GM20431 (cell line): ENCODE measurements at regions not wholly inside any gene's neighbourhood (a gene's known extent, or its start where the extent isn't known, plus 50 kb on each side); places are given as distances from the start of the nearest gene placed in this dataset.
"Not testable (repeated sequence)": the region's sequence is repeated elsewhere in the genome, so short reads cannot be mapped to it uniquely, and the experiment has no call there.

Experiments
- in situ Hi-C: fragments of 300-500 bp; cut with MseI, MboI; formaldehyde crosslinking; loops from one replicate; pipeline ENCODE4 v1.15.0; 2020; ENCODE audit warnings: low sequenced_read_pairs; ENCODE audit not compliant: unreplicated experiment

DNA sequence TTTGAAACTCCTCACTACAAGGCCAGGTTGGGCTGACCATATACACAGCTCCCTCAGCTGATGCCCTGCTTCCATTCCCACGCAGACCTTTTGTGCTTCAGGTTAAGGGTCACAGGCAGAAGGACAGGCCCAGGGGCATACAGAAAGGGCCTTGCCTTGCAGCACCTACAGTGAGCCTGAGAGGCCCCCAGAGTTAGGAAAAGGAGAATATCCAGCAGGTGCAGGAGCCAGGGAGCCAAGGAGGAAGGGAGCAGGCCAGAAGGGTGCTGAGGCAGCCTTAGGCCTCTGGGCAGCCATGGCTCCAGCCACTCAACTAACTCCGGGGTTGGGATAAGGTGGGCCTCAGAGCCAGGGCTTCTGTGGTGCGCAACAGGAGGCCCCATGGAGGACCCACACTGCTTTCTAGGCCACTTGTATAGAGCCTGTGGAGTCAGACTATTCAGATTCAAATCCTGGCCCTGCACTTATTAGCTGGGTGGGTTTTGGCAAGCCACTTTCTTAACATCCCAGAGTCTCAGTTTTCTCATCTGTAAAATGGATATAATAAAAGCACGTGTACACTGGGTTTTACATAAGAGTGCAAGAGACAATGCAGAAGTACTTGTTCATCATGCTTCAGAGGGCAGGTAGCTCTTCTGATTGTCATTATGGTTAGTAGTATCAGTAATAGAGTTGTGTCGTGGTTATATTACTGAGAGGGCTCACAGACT is 214.6 kb upstream of the HAAO start:
- in situ Hi-C loops = no loop called here

DNA sequence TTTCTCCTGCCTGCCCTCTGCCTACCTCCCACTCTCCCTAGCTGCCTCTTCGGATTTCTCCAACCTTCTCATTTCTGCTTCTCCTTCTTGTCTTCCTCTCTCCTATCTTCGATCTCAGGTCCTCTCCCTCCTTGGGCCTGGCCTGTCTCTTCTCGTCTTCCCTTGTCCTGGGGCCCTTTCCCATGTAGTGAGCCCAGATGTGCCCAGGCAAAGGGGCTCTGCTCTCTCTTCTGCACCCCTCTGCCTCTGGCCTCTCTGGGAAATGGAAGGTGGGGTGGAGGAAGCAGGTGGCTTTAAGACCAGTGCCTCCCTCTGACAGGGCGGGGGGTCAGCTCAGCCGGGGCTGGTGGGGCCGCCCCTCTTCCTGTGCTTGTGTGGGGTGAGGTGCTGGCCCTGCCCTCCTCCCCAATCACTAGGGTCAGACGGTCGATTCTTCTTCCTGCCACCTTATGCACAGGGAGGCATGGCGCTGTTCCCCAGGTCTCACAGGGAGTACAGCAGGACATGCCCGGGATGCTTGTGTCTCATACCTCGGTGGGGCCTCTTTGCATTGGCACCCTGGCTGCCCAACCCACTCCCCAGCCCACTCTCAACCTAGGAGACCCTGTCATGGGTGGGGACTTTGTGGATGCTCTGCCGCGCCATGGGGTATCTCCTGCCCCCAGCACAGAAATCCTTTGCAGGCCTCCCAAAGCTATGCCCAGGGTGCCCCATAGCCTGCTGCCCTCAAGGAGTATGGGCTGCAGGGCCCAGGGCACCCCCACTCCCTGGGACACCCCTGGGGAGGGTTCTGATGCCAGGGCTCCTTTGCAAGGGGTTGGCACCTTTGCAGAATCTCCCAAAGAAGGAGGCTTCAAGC is 213.8 kb upstream of the HAAO start:
- in situ Hi-C loops = no loop called here

DNA sequence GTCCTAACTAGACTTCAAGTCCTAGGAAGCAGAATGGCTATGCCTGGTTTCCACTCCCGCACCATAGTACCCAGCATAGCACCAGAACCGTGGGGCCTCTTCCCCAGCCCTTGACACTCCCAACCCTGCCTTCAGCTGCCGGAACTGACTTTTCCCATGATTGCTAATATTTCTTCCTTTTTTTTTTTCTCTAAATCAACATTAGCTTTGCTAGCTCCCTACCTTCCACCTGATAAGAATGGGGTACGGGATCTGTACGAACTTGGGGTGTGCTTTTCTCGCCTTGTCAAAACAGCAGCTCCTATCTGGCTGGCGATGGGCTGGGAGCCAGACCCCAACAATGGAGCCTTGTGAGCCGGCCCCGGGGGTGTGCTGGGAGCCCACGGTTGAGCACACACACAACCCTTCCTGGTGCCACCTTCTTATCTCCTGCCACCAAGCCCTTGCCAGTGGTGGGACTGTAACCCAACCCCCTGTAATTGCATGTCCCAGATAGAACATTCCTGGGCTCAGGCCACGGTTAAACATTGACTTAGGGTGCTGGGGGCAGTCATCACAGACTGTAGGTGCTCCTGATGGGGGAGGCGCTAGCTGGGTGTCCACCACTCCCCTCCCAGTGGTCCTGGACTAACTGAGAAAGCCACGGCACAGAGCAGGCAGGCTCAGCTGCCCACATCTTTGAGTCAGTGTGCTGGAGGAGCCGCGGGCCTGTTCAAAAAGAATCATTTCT is 213.0 kb upstream of the HAAO start:
- in situ Hi-C loops = no loop called here

DNA sequence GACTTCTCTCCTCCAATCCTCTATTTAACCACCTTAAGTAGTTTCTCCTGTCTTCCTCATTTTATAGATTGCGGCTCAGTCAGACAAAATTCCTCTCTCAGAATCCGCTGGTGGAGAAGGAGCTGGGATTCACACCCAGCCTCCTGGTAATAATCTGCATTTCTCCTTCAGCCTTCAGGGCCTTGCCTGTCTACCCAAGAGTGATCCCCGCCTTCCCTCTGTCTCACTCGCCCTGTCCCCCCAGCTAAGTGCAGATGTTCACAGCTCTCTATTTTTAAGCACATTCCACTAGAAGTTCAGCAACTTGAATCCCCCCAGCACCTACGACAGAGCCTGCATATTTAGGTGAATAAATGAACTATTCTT is 212.5 kb upstream of the HAAO start:
- in situ Hi-C loops = no loop called here

DNA sequence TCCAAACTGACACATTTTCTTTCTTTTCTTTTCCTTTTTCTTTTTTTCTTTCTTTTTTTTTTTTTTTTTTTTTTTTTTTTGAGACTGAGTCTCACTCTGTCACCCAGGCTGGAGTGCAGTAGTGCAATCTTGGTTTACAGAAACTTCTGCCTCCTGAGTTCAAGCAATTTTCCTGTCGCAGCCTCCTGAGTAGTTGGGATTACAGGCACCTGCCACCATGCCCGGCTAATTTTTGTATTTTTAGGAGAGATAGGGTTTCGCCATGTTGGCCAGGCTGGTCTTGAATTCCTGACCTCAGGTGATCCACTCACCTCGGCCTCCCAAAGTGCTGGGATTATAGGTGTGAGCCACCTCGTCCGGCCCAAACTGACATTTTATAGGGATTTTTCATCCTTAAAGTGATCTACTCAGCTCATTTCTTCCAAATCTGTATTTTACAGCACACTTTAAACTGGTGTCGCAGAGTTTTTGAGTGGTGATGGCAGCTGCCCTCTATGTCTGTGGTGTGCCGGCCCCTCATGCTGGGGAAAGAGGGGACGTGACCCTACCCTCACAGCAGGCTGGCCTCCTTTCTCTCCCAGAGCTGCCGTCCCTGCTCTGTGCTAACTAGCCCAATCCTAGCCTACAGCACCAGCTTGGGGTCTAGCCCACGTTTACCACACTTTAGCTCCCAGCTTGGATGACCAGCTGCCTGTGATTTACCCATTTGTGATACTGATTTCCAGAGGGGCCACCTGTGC is 211.9 kb upstream of the HAAO start:
- in situ Hi-C loops = not testable (repeated sequence)

DNA sequence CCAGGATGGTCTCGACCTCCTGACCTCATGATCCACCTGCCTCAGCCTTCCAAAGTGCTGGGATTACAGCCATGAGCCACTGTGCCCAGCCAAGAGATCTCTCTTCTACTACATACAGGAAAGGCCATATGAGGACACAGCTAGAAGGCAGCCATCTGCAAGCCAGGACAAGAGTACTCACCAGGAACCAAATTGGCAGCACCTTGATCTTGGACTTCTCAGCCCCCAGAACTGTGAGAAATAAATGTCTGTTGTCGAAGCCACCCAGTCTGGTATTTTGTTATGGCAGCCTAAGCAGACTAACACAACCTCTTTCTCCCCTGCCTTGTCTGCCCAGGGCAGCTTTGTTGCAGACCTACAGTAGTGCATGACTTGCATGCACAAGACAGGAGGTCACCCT is 211.3 kb upstream of the HAAO start:
- in situ Hi-C loops = no loop called here

DNA sequence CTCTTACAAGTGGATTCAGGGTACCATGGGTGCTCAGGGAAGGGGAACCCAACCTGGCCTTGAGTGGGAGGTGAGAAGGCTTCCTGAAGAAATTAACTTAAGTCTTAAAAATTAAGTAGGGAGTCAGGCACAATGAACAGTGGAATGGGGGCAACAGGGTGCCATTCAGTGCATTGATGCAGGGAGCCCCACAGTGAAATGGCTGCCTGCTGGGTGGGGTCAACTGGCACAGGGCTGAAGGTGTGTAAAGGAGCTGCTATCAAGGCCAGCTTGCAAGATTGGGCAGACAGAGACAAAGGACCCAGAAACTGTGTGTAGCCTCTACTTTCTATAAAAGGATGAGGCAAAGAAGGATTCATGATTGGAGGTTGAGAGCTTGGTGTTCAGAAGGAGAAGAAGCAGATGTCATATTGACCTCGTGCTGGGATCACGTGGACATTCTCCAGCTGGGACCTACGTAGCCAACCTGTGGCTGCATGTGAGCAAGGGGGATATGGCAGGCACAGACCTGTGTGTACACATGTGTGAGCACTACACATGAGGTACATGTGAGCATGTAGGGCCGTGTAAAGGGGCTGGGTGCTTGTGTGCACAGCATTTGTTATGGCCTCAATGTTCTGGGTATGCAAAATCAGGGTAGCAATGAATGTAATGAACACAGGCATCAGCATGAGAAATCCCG is 209.5 kb upstream of the HAAO start:
- in situ Hi-C loops = no loop called here

DNA sequence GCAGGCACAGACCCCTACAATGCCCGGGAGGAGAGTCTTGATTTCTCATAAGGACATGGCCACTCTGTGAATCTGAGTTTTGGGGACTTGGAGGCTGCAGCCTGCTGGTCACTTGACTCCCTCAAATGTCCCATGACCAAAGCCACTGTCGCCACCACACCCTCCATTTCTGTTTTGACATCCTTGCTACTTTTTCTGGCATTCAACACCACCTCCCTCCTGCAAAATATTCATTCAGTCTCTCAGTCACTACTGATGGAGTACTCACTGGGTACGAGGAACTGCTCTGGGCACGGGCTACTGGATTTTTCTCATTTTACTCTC is 208.6 kb upstream of the HAAO start:
- in situ Hi-C loops = no loop called here

DNA sequence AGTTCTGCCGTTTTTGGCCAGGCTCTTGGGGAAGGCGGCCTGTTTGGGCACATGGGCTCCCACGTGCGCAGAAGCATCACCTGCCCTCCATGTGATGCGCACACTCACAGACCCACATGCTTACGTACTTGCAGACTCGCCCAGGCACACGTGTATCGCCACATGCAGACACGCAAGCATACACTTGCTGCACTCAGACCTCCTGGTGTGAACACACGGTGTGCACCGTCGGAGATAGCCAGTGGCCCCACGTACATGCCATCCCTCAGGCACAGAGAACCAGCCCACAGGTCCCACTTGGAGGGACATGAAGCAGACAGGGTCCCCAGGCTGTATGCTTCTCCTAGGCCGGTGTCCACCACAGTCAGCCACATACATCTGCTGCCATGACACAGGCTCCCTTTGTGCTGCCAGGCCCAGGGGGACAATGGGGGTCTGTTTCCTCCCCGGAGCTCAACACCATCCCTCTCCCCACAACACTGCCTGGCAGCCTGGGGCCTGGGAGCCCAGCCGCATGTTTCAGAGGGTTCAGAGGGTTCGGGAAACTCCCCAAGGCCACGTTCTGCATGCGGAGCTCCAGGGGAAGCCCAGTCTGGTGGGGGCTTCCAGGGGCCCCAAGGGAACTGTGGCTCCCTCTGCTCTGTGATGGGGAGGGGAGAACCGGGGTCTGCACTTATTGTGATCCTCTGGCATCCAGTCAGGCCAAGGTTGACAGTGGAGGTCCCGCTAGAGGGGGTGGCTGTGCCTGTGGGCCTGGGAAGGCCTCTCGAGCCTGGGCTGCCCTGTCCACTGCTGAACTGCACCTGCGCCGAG is 208.1 kb upstream of the HAAO start:
- in situ Hi-C loops = no loop called here

DNA sequence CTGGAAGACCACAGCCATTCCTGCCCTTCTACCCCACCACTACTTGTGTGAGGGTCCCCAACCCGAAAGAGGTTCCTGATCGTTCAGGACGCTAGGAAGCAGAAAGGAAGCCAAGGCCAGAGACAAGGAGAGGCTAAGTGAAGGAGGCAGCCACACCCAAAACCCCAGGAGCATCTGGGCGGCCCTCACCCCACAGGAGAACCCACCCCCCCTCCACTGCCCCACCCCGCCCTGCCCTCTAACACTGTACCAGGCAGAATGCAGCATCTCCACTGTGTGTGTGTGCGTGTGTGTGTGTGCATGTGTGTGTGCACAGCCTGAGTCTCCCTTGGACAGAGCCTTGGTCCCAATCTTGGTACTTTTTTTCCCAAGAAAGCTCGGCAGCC is 207.5 kb upstream of the HAAO start:
- in situ Hi-C loops = no loop called here

DNA sequence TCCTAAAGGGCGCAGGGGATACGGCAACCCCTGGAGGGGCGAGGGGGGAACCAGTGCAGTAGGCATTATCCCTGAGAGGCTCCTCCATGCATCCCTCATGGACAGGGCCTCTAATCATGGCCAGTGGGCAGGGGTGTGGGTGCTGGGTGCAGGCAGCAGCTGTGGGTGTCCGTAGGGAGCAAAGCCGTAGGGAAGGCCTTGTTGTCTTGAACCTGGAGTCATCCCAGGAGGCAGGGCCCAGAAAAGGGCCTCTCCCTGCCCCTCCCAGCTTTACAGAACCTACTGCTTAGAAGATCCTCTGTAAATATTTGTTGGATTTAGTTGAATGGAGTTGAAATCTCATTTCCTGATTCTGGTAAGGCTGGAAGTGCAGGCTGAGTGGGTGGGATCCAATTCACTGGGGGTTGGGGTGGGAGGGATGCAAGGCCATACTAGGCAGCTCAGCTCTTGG is 207.0 kb upstream of the HAAO start:
- in situ Hi-C loops = no loop called here

DNA sequence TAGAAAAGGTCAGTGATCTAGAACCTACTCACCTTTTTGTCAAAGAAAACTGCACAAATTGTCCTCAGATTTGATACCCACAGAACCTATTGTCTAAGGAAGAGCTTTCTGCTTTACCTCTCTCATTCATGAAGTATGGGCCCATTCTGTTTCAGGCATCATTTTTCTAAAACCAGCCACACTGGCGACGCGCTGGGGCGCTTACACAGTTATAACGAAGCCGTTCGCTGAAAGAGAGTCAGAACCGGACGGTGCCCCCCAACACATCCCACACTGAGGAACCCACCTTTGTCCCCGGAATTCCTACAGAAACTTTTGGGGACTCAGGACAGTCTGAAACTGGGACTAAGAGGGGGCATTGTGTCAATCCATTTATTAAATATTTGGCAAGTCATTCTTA is 206.3 kb upstream of the HAAO start:
- in situ Hi-C loops = no loop called here

DNA sequence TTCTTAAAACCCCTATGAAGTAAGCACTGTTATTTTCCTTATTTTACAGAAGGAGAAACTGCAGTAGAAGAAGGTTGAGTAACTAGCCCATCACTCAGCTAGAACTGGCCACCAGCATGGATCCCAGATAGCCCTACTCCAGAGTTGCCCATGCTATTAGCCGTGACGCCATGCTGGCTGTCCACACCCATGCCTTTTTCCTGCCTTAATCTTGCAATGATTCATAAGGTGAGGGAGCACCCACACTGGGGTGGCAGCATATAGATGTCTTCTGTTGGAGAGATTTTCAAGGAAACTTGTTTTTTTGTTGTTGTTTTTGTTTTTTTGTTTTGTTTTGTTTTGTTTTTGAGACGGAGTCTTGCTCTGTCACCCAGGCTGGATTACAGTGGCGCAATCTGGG is 204.1 kb upstream of the HAAO start:
- in situ Hi-C loops = no loop called here

DNA sequence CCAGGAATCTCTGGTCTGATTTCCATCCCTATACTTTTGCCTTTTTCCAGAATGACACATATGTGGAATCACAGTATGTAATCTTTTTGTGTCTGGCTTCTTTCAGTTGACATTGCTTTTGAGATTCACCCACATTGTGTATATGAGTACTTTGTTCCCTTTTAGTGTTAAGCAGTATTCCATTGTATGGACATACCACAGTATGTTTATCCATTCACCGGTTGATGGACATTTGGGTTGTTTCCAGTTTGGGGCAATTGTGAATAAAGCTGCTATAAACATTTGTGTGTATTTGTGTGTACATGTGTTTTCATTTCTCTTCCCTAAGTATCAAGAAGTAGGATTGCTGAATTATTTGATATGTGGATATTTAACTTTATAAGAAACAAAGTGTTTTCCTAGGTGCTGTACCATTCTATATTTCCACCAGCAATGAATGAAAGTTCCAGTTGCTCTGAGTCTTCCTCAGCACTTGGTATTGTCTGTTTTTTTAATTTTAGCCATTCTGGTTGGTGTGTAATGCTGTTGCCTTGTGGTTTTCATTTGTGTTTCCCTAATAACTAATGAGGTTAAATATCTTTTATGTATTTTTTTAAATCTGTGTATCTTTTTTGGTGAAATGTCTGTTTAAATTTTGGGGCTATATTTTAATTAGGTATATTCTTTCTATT is 203.5 kb upstream of the HAAO start:
- in situ Hi-C loops = no loop called here

DNA sequence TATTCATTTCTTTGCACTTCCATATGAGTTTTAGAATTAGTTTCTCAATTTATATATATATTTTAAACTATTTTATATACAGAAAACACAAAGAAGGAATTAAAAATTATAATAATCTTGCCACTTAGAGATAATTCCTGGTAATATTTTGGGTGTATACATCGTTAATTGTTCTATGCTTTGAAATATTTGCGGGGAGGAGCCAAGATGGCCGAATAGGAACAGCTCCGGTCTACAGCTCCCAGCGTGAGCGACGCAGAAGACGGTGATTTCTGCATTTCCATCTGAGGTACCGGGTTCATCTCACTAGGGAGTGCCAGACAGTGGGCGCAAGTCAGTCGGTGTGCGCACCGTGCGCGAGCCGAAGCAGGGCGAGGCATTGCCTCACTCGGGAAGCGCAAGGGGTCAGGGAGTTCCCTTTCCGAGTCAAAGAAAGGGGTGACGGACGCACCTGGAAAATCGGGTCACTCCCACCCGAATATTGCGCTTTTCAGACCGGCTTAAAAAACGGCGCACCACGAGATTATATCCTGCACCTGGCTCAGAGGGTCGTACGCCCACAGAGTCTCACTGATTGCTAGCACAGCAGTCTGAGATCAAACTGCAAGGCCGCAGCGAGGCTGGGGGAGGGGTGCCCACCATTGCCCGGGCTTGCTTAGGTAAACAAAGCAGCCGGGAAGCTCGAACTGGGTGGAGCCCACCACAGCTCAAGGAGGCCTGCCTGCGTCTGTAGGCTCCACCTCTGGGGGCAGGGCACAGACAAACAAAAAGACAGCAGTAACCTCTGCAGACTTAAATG is 197.1 kb upstream of the HAAO start:
- in situ Hi-C loops = not testable (repeated sequence)

DNA sequence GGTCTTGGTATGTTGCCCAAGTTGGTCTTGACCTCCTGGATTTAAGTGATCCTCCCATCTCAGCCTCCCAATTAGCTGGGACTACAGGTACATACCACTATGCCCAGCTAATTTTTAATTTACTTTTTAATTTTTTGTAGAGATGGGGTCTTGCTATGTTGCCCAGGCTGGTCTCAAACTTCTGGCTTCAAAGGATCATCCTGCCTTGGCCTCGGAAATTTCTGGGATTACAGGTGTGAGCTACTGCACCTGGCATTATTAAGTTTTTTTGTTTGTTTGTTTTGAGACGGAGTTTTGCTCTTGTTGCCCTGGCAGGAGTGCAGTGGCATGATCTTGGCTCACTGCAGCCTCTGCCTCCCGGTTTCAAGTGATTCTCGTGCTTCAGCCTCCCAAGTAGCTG is 195.7 kb upstream of the HAAO start:
- in situ Hi-C loops = not testable (repeated sequence)

DNA sequence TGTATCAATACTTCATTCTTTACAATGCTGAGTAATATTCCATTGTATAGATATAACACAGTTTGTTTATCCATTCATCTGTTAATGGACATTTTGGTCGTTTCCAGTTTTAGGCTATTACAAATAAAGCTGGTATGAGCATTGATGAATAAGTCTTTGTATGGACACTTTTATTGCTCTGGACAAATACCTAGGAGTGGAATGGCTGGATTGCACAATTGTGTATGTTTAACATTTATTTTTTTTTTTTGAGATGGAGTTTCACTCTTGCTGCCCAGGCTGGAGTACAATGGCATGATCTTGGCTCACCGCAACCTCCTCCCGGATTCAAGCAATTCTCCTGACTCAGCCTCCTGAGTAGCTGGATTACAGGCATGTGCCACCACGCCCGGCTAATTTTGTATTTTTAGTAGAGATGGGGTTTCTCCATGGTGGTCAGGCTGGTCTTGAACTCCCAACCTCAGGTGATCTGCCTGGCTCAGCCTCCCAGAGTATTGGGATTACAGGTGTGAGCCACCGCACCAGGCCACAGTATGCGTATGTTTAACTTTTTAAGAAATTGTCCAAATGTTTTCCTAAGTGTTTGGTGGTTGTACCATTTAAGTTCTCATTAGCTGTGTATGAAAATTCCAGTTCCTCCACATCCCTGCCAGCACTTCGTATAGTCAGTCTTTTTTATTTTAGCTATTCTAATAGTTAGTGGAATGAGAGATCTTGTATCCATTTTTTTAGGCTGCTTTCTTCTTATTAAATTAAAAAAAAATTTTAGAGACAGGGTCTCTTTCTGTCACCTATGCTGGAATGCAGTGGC is 194.9 kb upstream of the HAAO start:
- in situ Hi-C loops = no loop called here
